ENCODE measurements at regions not wholly inside any gene's neighbourhood (a gene's known extent, or its start where the extent isn't known, plus 50 kb on each side); places are given as distances from the start of the nearest gene placed in this dataset.

DNA sequence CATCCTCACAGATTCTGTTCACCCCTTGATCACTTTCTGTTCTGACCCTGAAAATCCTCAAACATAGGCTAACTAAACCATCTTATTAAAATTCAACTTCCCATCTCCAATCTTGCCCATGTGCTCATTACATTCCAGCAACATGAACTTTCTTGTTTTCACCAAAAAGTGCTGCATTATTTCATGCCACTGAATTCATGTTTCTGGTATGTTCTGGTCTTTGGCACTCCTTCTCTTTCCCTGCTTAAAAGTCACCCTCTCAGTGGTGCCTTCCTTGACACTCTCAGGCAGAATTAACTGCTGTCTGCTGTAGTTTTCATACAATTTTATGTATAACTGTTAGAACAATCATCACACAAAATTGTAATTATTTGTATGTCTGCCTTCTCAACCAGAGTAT, 247.7 kb upstream of the RBMS1 start:
- TF ChIP-seq, protein P1, sequence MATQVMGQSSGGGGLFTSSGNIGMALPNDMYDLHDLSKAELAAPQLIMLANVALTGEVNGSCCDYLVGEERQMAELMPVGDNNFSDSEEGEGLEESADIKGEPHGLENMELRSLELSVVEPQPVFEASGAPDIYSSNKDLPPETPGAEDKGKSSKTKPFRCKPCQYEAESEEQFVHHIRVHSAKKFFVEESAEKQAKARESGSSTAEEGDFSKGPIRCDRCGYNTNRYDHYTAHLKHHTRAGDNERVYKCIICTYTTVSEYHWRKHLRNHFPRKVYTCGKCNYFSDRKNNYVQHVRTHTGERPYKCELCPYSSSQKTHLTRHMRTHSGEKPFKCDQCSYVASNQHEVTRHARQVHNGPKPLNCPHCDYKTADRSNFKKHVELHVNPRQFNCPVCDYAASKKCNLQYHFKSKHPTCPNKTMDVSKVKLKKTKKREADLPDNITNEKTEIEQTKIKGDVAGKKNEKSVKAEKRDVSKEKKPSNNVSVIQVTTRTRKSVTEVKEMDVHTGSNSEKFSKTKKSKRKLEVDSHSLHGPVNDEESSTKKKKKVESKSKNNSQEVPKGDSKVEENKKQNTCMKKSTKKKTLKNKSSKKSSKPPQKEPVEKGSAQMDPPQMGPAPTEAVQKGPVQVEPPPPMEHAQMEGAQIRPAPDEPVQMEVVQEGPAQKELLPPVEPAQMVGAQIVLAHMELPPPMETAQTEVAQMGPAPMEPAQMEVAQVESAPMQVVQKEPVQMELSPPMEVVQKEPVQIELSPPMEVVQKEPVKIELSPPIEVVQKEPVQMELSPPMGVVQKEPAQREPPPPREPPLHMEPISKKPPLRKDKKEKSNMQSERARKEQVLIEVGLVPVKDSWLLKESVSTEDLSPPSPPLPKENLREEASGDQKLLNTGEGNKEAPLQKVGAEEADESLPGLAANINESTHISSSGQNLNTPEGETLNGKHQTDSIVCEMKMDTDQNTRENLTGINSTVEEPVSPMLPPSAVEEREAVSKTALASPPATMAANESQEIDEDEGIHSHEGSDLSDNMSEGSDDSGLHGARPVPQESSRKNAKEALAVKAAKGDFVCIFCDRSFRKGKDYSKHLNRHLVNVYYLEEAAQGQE (IDR thresholded peaks at IDR 0.05; ENCODE audit: unreplicated experiment) = no peak
- TF ChIP-seq ZNF114 (CRISPR knock-in tag; IDR thresholded peaks at IDR 0.05) (no peak), EZH2 (IDR thresholded peaks at IDR 0.05; ENCODE audit: low read depth, unreplicated experiment) (no peak), CTCF (conservative IDR thresholded peaks at IDR 0.05; ENCODE audit: low read depth in 2 of 2) (no peak), JUNB (IDR thresholded peaks at IDR 0.05; ENCODE audit: unreplicated experiment) (no peak), POLR2AphosphoS5 (IDR thresholded peaks at IDR 0.05; ENCODE audit: low read depth) (no peak), EZH2phosphoT487 (IDR thresholded peaks at IDR 0.05; ENCODE audit: unreplicated experiment) (no peak), NANOG (IDR thresholded peaks at IDR 0.05; ENCODE audit: borderline replicate concordance) (no peak), CREB1 (CRISPR knock-in tag; IDR thresholded peaks at IDR 0.05; ENCODE audit: low read depth) (no peak), STAT1 (IDR thresholded peaks at IDR 0.05; ENCODE audit: unreplicated experiment) (no peak), ETS1 (IDR thresholded peaks at IDR 0.05) (no peak), ZNF331 (CRISPR knock-in tag; IDR thresholded peaks at IDR 0.05; ENCODE audit: low read depth) (no peak)
- TF ChIP-seq, protein P2, sequence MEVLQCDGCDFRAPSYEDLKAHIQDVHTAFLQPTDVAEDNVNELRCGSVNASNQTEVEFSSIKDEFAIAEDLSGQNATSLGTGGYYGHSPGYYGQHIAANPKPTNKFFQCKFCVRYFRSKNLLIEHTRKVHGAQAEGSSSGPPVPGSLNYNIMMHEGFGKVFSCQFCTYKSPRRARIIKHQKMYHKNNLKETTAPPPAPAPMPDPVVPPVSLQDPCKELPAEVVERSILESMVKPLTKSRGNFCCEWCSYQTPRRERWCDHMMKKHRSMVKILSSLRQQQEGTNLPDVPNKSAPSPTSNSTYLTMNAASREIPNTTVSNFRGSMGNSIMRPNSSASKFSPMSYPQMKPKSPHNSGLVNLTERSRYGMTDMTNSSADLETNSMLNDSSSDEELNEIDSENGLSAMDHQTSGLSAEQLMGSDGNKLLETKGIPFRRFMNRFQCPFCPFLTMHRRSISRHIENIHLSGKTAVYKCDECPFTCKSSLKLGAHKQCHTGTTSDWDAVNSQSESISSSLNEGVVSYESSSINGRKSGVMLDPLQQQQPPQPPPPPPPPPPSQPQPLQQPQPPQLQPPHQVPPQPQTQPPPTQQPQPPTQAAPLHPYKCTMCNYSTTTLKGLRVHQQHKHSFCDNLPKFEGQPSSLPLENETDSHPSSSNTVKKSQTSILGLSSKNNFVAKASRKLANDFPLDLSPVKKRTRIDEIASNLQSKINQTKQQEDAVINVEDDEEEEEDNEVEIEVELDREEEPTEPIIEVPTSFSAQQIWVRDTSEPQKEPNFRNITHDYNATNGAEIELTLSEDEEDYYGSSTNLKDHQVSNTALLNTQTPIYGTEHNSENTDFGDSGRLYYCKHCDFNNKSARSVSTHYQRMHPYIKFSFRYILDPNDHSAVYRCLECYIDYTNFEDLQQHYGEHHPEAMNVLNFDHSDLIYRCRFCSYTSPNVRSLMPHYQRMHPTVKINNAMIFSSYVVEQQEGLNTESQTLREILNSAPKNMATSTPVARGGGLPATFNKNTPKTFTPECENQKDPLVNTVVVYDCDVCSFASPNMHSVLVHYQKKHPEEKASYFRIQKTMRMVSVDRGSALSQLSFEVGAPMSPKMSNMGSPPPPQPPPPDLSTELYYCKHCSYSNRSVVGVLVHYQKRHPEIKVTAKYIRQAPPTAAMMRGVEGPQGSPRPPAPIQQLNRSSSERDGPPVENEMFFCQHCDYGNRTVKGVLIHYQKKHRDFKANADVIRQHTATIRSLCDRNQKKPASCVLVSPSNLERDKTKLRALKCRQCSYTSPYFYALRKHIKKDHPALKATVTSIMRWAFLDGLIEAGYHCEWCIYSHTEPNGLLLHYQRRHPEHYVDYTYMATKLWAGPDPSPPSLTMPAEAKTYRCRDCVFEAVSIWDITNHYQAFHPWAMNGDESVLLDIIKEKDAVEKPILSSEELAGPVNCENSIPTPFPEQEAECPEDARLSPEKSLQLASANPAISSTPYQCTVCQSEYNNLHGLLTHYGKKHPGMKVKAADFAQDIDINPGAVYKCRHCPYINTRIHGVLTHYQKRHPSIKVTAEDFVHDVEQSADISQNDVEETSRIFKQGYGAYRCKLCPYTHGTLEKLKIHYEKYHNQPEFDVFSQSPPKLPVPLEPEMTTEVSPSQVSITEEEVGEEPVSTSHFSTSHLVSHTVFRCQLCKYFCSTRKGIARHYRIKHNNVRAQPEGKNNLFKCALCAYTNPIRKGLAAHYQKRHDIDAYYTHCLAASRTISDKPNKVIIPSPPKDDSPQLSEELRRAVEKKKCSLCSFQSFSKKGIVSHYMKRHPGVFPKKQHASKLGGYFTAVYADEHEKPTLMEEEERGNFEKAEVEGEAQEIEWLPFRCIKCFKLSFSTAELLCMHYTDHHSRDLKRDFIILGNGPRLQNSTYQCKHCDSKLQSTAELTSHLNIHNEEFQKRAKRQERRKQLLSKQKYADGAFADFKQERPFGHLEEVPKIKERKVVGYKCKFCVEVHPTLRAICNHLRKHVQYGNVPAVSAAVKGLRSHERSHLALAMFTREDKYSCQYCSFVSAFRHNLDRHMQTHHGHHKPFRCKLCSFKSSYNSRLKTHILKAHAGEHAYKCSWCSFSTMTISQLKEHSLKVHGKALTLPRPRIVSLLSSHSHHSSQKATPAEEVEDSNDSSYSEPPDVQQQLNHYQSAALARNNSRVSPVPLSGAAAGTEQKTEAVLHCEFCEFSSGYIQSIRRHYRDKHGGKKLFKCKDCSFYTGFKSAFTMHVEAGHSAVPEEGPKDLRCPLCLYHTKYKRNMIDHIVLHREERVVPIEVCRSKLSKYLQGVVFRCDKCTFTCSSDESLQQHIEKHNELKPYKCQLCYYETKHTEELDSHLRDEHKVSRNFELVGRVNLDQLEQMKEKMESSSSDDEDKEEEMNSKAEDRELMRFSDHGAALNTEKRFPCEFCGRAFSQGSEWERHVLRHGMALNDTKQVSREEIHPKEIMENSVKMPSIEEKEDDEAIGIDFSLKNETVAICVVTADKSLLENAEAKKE (CRISPR knock-in tag; IDR thresholded peaks at IDR 0.05) = no peak
